ENCODE measurements at regions not wholly inside any gene's neighbourhood (a gene's known extent, or its start where the extent isn't known, plus 50 kb on each side); places are given as distances from the start of the nearest gene placed in this dataset.
"Not testable (repeated sequence)": the region's sequence is repeated elsewhere in the genome, so short reads cannot be mapped to it uniquely, and the experiment has no call there.

DNA sequence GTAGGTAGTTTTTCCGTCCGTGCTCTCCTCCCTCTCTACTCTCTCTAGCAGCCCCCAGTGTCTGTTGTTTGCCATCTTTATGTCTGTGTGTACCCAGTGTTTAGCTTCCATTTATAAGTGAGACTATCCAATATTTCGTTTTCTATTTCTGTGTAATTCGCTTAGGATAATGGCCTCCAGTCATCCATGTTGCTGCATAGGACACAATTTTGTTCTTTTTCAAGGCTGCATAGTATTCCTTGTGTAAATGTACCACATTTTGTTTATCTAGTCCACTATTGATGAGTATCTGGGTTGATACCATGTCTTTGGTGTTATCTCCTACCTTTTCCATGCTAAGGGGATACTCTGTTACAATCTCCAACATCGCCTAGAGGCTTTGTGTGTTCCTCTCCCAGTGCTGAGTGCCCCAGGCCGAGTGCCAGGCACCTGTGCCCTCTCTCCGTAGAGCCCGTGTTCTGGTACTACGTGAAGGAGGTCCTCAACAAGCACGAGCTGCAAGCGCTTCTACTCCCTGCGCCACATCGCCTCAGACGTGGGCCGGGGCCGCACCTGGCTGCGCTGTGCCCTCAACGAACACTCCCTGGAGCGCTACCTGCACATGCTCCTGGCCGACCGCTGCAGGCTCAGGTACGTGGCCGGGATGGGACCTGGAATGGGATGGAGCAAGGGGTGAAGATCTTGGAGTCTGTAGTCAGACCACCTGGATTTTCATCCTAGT, 51.0 kb downstream of the NPIPB11 start:
- not testable (repeated sequence) for ATAC-seq (ENCODE audit: insufficient number of reproducible peaks, low FRiP score, low read depth); DNase-seq (ENCODE audit: low spot score); H3K27me3 ChIP-seq (replicated peaks; ENCODE audit: insufficient read depth); H3K4me3 ChIP-seq; H3K27ac ChIP-seq; H3K36me3 ChIP-seq; H3K9me3 ChIP-seq; H3K4me1 ChIP-seq (ENCODE audit: control insufficient read depth in 1 of 2, low read depth in 2 of 2)

GRCh38 chr16:29354449-29354848, 52.1 kb downstream of the NPIPB11 start:
- DNase-seq (ENCODE audit: low spot score); ATAC-seq (ENCODE audit: insufficient number of reproducible peaks, low FRiP score, low read depth); H3K4me3 ChIP-seq; H3K27me3 ChIP-seq (replicated peaks; ENCODE audit: insufficient read depth); H3K9me3 ChIP-seq; H3K27ac ChIP-seq; H3K36me3 ChIP-seq; H3K4me1 ChIP-seq (ENCODE audit: control insufficient read depth in 1 of 2, low read depth in 2 of 2): not testable (repeated sequence)

- not testable (repeated sequence) for DNase-seq (ENCODE audit: low spot score); H3K4me1 ChIP-seq (ENCODE audit: control insufficient read depth in 1 of 2, low read depth in 2 of 2); H3K36me3 ChIP-seq; H3K9me3 ChIP-seq; H3K27me3 ChIP-seq (replicated peaks; ENCODE audit: insufficient read depth); H3K4me3 ChIP-seq; H3K27ac ChIP-seq; ATAC-seq (ENCODE audit: insufficient number of reproducible peaks, low FRiP score, low read depth)
These were observed 53.9 kb downstream of the NPIPB11 start for GRCh38 chr16:29352617-29352999.

DNA sequence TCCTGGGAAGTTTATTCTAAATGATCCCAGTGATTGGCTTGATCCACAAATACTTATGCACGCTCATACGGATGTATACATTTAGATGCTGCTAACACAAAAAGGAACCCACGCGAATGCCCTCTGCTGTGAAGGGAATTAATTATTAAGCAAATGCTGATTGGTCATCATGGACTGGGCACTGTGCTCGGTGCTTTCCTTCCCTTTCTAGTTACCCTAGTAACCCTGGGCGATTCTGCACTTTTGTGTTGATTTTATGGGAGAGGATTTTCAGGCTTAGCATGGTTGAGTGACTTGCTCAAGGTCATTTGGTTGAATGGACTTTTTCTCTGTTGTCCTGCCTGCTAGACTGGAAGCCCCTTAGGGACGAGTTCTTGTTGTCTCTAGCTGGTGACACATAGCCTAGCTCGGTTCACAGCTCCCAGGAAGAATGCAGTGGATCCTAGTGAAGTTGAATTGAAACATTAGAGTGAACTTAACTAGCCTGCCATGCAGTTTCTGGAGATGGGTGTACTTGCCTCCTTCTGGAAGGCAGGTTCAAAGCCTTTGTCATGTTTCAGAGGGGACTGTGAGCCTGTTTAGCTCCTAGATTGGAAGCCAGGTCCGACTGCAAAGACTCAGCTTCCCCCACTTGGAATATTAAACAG, 54.4 kb downstream of the NPIPB11 start:
- not testable (repeated sequence) for H3K4me3 ChIP-seq; H3K27me3 ChIP-seq (replicated peaks; ENCODE audit: insufficient read depth); H3K9me3 ChIP-seq; H3K36me3 ChIP-seq; DNase-seq (ENCODE audit: low spot score); H3K4me1 ChIP-seq (ENCODE audit: control insufficient read depth in 1 of 2, low read depth in 2 of 2); ATAC-seq (ENCODE audit: insufficient number of reproducible peaks, low FRiP score, low read depth); H3K27ac ChIP-seq

- not testable (repeated sequence) for DNase-seq (ENCODE audit: low spot score); H3K27me3 ChIP-seq (replicated peaks; ENCODE audit: insufficient read depth); H3K9me3 ChIP-seq; H3K4me3 ChIP-seq; H3K4me1 ChIP-seq (ENCODE audit: control insufficient read depth in 1 of 2, low read depth in 2 of 2); H3K27ac ChIP-seq; H3K36me3 ChIP-seq; ATAC-seq (ENCODE audit: insufficient number of reproducible peaks, low FRiP score, low read depth)
These were observed 55.1 kb downstream of the NPIPB11 start for GRCh38 chr16:29351271-29351969.

DNA sequence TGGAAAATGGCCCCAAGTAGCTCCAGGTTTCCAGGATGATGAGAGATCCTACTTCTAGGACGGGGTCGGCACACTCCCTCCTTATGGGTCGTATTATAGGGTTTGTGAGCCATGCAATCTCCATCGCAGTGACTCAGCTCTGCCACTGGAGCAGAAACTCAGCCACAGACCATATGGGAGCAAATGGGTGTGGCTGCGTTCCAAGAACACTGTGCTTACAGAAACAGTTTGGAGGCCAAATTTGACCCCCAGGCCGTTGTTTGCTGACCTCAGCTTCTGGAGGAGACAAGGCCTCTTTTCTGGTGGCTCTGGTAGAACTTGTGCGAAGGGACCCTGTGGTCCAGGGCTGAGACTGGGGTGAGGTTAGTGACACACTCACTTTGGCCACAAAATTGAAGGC, 56.5 kb downstream of the NPIPB11 start:
- H3K27ac ChIP-seq; H3K27me3 ChIP-seq (replicated peaks; ENCODE audit: insufficient read depth); H3K4me3 ChIP-seq; ATAC-seq (ENCODE audit: insufficient number of reproducible peaks, low FRiP score, low read depth); DNase-seq (ENCODE audit: low spot score); H3K9me3 ChIP-seq; H3K4me1 ChIP-seq (ENCODE audit: control insufficient read depth in 1 of 2, low read depth in 2 of 2); H3K36me3 ChIP-seq: not testable (repeated sequence)

GRCh38 chr16:29348748-29349147, 57.8 kb downstream of the NPIPB11 start:
- not testable (repeated sequence) for DNase-seq (ENCODE audit: low spot score); ATAC-seq (ENCODE audit: insufficient number of reproducible peaks, low FRiP score, low read depth); H3K27ac ChIP-seq; H3K36me3 ChIP-seq; H3K4me3 ChIP-seq; H3K9me3 ChIP-seq; H3K27me3 ChIP-seq (replicated peaks; ENCODE audit: insufficient read depth); H3K4me1 ChIP-seq (ENCODE audit: control insufficient read depth in 1 of 2, low read depth in 2 of 2)

- H3K9me3 ChIP-seq; ATAC-seq (ENCODE audit: insufficient number of reproducible peaks, low FRiP score, low read depth); H3K27me3 ChIP-seq (replicated peaks; ENCODE audit: insufficient read depth); H3K4me1 ChIP-seq (ENCODE audit: control insufficient read depth in 1 of 2, low read depth in 2 of 2); DNase-seq (ENCODE audit: low spot score); H3K4me3 ChIP-seq; H3K27ac ChIP-seq; H3K36me3 ChIP-seq: not testable (repeated sequence)
These were observed 58.3 kb downstream of the NPIPB11 start for GRCh38 chr16:29348123-29348690.

GRCh38 chr16:29346796-29347580, 59.5 kb downstream of the NPIPB11 start:
- H3K4me1 ChIP-seq (ENCODE audit: control insufficient read depth in 1 of 2, low read depth in 2 of 2); DNase-seq (ENCODE audit: low spot score); H3K4me3 ChIP-seq; ATAC-seq (ENCODE audit: insufficient number of reproducible peaks, low FRiP score, low read depth); H3K27ac ChIP-seq; H3K36me3 ChIP-seq; H3K9me3 ChIP-seq; H3K27me3 ChIP-seq (replicated peaks; ENCODE audit: insufficient read depth): not testable (repeated sequence)

DNA sequence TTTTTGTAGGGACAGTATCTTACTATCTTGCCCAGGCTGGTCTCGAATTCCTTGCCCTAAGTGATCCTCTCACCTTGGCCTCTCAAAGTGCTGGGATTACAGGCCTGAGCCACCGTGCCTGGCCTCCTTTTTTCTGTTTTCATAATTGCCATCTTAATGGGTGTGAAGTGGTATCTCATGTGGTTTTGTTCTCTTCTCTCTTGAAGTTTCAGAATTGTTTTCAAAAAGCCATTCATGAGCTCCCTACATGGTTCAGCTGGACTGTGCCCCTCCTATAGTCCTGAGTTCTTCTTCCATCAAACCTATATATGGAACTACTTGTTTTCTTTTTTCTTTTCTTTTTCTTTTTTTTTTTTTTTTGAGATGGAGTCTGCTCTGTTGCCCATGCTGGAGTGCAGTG, 60.3 kb downstream of the NPIPB11 start:
- not testable (repeated sequence) for DNase-seq (ENCODE audit: low spot score); H3K27ac ChIP-seq; H3K27me3 ChIP-seq (replicated peaks; ENCODE audit: insufficient read depth); H3K4me1 ChIP-seq (ENCODE audit: control insufficient read depth in 1 of 2, low read depth in 2 of 2); H3K4me3 ChIP-seq; H3K36me3 ChIP-seq; H3K9me3 ChIP-seq; ATAC-seq (ENCODE audit: insufficient number of reproducible peaks, low FRiP score, low read depth)

- H3K4me3 ChIP-seq; ATAC-seq (ENCODE audit: insufficient number of reproducible peaks, low FRiP score, low read depth); H3K4me1 ChIP-seq (ENCODE audit: control insufficient read depth in 1 of 2, low read depth in 2 of 2); DNase-seq (ENCODE audit: low spot score); H3K9me3 ChIP-seq; H3K27ac ChIP-seq; H3K36me3 ChIP-seq; H3K27me3 ChIP-seq (replicated peaks; ENCODE audit: insufficient read depth): not testable (repeated sequence)
These were observed 63.6 kb downstream of the NPIPB11 start for GRCh38 chr16:29342937-29343336.

Data from thoracic aorta (tissue), 2 donors.